Thymus (tissue), 11 donors: ENCODE measurements at regions not wholly inside any gene's neighbourhood (a gene's known extent, or its start where the extent isn't known, plus 50 kb on each side); places are given as distances from the start of the nearest gene placed in this dataset.

Source experiments
- DNase-seq, 9 donors: peaks; one replicate each; pipeline ENCODE4 v3.0.0-alpha.2; 2013; ENCODE audit warnings: low spot score in 9 of 9, low read depth in 6 of 9, missing footprints in 1 of 9
- H3K27ac ChIP-seq, 2 donors: one replicate each; pipeline ENCODE4 v1.5.1; 2013; ENCODE audit warnings: control low read depth in 1 of 2, low read depth in 1 of 2, low read length in 1 of 2, mild to moderate bottlenecking in 1 of 2, moderate library complexity in 1 of 2
- H3K27me3 ChIP-seq, 2 donors: one replicate each; pipeline ENCODE4 v1.5.1; 2013; ENCODE audit warnings: low read length in 1 of 2; ENCODE audit not compliant: control insufficient read depth in 2 of 2, insufficient read depth in 1 of 2
- H3K36me3 ChIP-seq, 2 donors: one replicate each; pipeline ENCODE4 v1.5.1; 2013; ENCODE audit warnings: low read length in 1 of 2, mild to moderate bottlenecking in 1 of 2, moderate library complexity in 1 of 2; ENCODE audit not compliant: control insufficient read depth in 2 of 2, insufficient read depth in 2 of 2
- H3K4me1 ChIP-seq, 2 donors: one replicate each; pipeline ENCODE4 v1.5.1; 2013; ENCODE audit warnings: low read length in 2 of 2; ENCODE audit not compliant: control insufficient read depth in 2 of 2, insufficient read depth in 2 of 2
- H3K4me3 ChIP-seq, 2 donors: one replicate each; pipeline ENCODE4 v1.5.1; 2013; ENCODE audit warnings: low read length in 2 of 2, control low read depth in 1 of 2, mild to moderate bottlenecking in 1 of 2
- H3K9me3 ChIP-seq, 2 donors: one replicate each; pipeline ENCODE4 v1.5.1; 2013; ENCODE audit warnings: low read length in 1 of 2, mild to moderate bottlenecking in 1 of 2; ENCODE audit not compliant: control insufficient read depth in 2 of 2, insufficient read depth in 1 of 2
- WGBS: extraction: QIAGEN DNeasy Blood & Tissue Kit; methylation state at CpG from one replicate; pipeline ENCODE4 v1.1.7; 2013; 5-methylcytosine and 5-hydroxymethylcytosine counted together
- donor health status: healthy.

DNA sequence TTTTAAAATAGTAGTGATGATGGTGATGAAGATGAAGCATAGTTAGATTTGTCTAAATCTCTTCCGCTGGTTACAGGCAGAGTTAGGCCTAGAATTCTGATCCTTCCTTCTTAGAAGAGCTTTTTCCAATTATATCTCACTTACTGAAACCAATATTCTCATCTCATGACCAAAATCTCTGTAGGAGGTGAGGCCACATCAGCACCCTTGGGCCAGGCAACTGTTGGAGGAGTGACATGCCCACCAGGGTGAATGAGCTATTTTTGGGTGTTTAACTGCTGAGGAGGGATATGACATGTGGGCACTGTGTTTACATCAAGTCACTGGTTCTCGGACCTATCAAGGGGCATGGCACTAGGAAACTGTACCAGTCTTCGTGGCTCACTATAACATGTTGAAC, 102.2 kb upstream of the SLC24A3 start:
- H3K27me3 ChIP-seq = no peaks in the 10 kb centered on the region
- H3K4me3 ChIP-seq = no peak overlapping the region
- no peaks in the 10 kb centered on the region for H3K4me1 ChIP-seq
- WGBS = 94% methylated on average over 3 of the region's 3 CpGs
- DNase-seq = no peak
- peak overlapping the region in 1 of 2 donors; percentile 55 for H3K27ac ChIP-seq
- no peaks in the 10 kb centered on the region for H3K36me3 ChIP-seq
- H3K9me3 ChIP-seq = no peaks in the 10 kb centered on the region

DNA sequence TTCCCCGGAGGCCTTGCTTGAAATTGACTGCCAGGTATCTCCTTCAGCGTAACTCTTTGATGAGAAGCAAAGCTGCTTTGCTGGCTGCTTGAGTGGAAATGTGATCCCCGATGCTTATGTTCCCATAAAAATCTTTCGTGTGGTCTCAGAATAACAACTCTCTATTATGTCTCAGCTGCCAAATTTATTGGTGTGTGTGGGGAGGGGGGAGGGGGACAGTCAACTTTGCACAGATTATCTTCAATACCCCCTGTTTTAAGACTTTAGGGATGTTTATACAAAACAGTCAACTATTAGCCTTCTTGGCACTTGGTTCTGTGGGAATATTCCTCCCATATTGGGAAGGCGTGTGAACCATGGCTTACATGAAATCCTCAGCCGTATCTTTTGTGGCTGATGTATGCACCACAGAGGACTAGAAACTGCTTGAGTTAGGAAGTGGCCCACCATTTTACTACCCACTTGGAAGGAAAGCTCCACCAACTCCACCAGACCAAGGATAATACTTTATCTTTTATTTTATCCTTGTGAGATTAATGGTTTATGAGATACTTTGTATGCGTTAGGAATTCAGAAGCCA, 101.5 kb upstream of the SLC24A3 start:
- 82% methylated on average over 7 of the region's 7 CpGs for WGBS
- Histone ChIP-seq H3K36me3 (no peaks in the 10 kb centered on the region), H3K9me3 (no peaks in the 10 kb centered on the region), H3K4me1 (no peaks in the 10 kb centered on the region), H3K4me3 (no peak overlapping the region), H3K27me3 (no peaks in the 10 kb centered on the region), H3K27ac (peak overlapping the region in 1 of 2 donors; percentile 76)
- DNase-seq = peak in 1 of 9 donors; percentile 14

DNA sequence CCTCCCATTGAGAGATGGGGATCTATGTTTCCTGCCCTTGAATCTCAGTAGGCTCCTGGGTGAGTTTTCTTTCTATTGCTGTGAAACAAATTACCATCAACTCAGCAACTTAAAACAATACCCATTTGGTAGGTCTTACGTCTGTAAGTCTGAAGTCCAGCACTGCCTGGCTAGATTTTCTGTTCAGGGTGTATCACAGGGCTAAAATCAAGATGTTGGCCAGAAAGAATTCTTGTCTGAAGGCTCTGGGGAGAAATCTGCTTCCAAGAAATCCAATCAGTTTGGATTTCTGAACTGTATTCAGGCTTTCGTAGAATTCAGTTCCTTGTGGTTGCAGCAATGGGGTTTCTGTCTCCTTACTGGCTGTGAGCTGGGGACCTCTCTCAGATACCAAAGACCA, 99.6 kb upstream of the SLC24A3 start:
- Histone ChIP-seq H3K4me1 (no peaks in the 10 kb centered on the region), H3K9me3 (no peaks in the 10 kb centered on the region), H3K36me3 (no peaks in the 10 kb centered on the region), H3K4me3 (no peak overlapping the region), H3K27me3 (no peaks in the 10 kb centered on the region), H3K27ac (no peak overlapping the region)
- no peak for DNase-seq
- 58% methylated on average over 2 of the region's 2 CpGs for WGBS

DNA sequence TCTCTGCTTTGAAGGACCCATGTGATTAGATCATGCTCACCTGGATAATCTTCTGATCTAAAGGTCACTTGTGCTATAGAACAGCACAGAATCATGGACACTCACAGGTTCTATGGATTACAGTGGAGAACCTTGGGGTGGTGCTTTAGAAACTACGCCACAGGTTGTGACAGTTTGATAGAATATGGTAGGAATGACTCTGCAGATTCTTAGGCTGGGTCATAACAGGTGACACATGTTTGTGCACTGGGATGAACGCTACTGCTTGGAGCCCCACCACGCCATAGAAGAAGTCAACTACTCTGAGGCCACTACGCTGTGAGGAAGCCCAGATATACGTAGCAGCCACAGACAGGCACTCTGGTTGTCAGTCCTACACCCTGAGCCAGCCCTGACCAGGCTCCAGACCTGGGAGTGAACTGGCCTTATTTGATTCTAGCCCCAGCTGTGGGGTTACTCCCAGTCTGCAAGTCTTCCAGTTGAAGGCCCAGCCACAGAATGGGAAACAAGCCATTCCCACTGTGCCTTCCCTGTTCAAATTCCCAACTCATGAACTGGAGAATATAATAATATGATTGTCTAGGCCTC, 99.0 kb upstream of the SLC24A3 start:
- no peaks in the 10 kb centered on the region for H3K4me1 ChIP-seq
- no peak overlapping the region for H3K27ac ChIP-seq
- no peaks in the 10 kb centered on the region for H3K27me3 ChIP-seq
- H3K4me3 ChIP-seq = no peak overlapping the region
- H3K9me3 ChIP-seq = no peaks in the 10 kb centered on the region
- 47% methylated on average over 5 of the region's 5 CpGs for WGBS
- DNase-seq = no peak
- H3K36me3 ChIP-seq = no peaks in the 10 kb centered on the region

DNA sequence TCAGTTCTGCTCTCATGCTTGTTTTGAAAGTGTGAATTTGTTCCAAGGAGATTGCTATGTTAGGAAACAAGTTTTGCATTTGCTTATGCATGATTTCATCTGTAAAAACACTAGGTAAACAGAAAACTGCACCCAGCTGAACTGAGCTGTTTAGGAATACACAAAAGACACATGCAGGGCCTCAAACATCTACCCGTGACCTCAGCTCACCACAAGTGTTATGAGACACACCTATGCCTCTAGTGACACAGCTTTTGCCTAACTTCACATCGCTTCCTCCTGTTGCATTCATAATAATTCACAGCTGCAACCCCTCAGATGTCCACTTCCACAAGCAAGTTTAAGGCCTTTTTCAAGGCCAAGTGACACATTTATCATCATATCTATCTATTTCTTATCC, 98.0 kb upstream of the SLC24A3 start:
- Histone ChIP-seq H3K36me3 (no peaks in the 10 kb centered on the region), H3K4me1 (no peaks in the 10 kb centered on the region), H3K27ac (no peak overlapping the region), H3K9me3 (no peaks in the 10 kb centered on the region), H3K4me3 (no peak overlapping the region), H3K27me3 (no peaks in the 10 kb centered on the region)
- peak in 1 of 9 donors; percentile 9 for DNase-seq
- 79% methylated on average over 2 of the region's 2 CpGs for WGBS

DNA sequence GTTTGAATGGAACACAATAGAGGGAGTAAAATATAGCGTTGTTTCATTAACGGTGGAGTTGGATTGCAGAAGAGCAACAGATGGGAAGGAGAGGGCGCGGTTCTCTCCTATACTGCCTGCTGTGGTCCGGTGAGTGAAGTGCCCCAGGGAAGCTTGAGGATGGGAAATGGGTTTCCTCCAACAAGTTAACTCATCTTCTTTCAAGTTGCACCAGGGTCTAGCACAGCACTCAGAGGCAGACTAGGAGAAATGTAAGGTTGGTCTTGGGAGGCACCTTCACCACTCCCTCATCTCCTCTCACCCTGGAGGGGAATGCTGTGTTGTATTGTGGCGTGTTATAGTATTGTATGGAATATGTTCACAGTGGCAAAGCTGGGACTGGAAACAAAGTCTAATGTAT, 96.9 kb upstream of the SLC24A3 start:
- Histone ChIP-seq H3K9me3 (no peaks in the 10 kb centered on the region), H3K27me3 (no peaks in the 10 kb centered on the region), H3K36me3 (no peaks in the 10 kb centered on the region), H3K4me3 (no peak overlapping the region), H3K27ac (no peak overlapping the region), H3K4me1 (no peaks in the 10 kb centered on the region)
- DNase-seq = no peak
- 98% methylated on average over 6 of the region's 6 CpGs for WGBS

DNA sequence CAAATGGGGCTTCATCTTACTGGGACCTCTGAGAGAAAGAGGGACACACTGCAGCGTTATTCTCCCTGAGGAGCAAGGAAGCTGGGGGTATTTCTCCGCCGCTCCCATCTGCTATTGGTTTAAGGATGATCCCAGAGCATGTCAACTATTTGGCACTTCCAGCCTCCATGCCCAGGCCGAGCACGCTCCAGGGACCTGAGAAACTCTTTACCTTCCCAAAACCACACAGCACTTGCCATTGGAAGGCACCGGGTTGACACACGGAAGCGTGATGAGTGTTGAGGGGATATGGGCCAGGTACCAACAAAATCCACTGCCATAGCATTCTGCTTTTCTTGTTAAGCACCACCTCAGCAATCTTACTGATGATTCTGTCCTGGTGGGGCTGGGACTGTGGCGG, 92.4 kb upstream of the SLC24A3 start:
- no peaks in the 10 kb centered on the region for H3K36me3 ChIP-seq
- H3K4me3 ChIP-seq = no peak overlapping the region
- H3K4me1 ChIP-seq = no peaks in the 10 kb centered on the region
- 97% methylated on average over 9 of the region's 9 CpGs for WGBS
- H3K27ac ChIP-seq = no peak overlapping the region
- DNase-seq = no peak
- no peaks in the 10 kb centered on the region for H3K27me3 ChIP-seq
- no peaks in the 10 kb centered on the region for H3K9me3 ChIP-seq

DNA sequence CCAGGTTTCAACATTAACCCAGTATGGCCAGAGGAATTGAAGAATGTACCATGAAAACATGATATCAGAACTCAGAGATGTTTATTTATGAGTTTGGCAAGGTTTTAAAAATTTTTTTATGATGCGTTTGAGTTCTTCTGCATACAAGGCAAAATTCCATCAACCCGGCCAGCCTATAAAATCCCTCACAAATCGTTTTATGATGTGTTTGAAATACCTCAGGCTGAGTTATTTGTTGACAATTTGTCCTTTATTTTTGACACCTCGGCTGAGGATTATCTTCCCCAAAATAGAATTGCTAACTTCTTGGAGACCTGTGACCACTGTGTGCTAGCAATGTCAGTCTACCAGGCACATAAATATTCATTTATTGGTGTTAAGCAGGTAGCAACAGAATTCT, 91.9 kb upstream of the SLC24A3 start:
- no peaks in the 10 kb centered on the region for H3K4me1 ChIP-seq
- H3K27ac ChIP-seq = no peak overlapping the region
- no peak overlapping the region for H3K4me3 ChIP-seq
- H3K27me3 ChIP-seq = no peaks in the 10 kb centered on the region
- no peaks in the 10 kb centered on the region for H3K36me3 ChIP-seq
- no peaks in the 10 kb centered on the region for H3K9me3 ChIP-seq
- DNase-seq = no peak
- 88% methylated on average over 4 of the region's 4 CpGs for WGBS

DNA sequence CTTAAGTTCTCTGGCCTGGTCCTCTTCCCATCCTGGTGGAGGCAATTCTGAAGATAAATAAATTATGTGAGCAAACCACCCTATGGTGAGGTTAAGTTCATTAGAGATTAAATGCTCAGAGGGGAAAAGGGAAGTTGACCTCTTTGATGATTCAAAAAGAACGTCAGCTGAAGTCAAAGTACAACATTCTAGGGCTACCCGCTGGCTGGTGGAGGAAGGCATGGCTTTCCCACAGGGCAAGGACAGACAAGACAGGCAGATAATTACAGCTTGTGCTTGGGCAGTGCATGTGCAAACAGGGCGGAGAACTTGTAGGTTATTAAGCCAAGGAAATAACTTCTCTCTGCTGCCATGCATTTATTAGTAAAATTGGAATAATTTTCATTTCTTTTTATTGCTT, 91.0 kb upstream of the SLC24A3 start:
- Histone ChIP-seq H3K27me3 (no peaks in the 10 kb centered on the region), H3K27ac (no peak overlapping the region), H3K9me3 (no peaks in the 10 kb centered on the region), H3K4me1 (no peaks in the 10 kb centered on the region), H3K36me3 (no peaks in the 10 kb centered on the region), H3K4me3 (no peak overlapping the region)
- DNase-seq = no peak
- WGBS = 63% methylated on average over 3 of the region's 3 CpGs
